ENCODE measurements at regions not wholly inside any gene's neighbourhood (a gene's known extent, or its start where the extent isn't known, plus 50 kb on each side); places are given as distances from the start of the nearest gene placed in this dataset.

DNA sequence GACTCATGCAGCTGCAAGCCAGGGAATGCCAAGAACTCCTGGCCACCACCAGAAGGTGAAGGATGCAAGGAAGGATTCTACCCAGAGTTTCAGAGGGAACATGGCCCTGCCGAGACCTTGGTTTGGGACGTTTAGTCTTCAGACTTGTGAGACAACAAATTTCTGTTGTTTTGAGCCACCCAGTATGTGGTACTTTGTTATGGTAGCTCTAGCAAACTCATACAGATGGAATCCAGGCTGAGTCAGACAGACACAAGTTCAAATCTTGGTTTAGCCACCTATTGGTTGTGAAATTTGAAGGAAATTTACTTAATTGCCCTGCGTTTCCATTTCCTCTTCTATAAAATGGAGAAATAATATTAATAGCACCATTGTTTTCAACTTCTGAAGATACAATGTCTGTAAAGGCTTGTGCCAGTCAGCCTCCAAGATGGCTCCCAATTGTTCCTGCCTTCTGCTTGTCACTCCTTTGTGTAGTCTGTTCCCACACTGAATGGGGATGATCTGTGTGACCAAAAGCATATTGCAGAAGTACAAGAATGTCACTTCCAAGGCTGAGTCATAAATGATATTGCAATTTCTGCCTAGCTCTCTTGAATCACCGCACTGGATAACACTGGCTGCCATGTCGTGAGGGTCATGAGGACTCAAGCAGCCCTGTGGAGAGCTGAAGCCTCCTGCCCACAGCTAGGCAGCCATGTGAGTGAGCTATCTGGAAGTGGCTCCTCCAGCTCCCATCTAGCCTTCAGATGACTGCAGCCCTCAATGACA lies 223.5 kb upstream of the PROK2 start:
- Histone ChIP-seq H3K4me1 (no peaks in the 10 kb centered on the region), H3K36me3 (no peaks in the 10 kb centered on the region), H3K4me3 (no peak overlapping the region), H3K9me3 (no peaks in the 10 kb centered on the region), H3K27ac (no peak overlapping the region), H3K27me3 (no peaks in the 10 kb centered on the region)
- DNase-seq (no peak), ATAC-seq (no peak)
- in situ Hi-C loops (cut with MboI; ENCODE audit: low sequenced_read_pairs in 4 of 4) (no loop called here), intact Hi-C loops (cut with DNase I; ENCODE audit: low total_unique reads) (no loop called here)
- TF ChIP-seq POLR2A (IDR thresholded peaks at IDR 0.05) (no peak), CTCF (IDR thresholded peaks at IDR 0.05 in 4 of 5, conservative IDR thresholded peaks at IDR 0.05 in 1 of 5) (no peak)

GRCh38 chr3:72006631-72007556 lies 221.9 kb upstream of the PROK2 start:
- H3K4me1 ChIP-seq, result no peaks in the 10 kb centered on the region
- no peak overlapping the region for H3K27ac ChIP-seq
- DNase-seq, result no peak
- no peaks in the 10 kb centered on the region for H3K27me3 ChIP-seq
- no peak for TF ChIP-seq POLR2A (IDR thresholded peaks at IDR 0.05)
- no peaks in the 10 kb centered on the region for H3K36me3 ChIP-seq
- intact Hi-C loops (cut with DNase I; ENCODE audit: low total_unique reads) (no loop called here), in situ Hi-C loops (cut with MboI; ENCODE audit: low sequenced_read_pairs in 4 of 4) (no loop called here)
- no peak overlapping the region for H3K4me3 ChIP-seq
- H3K9me3 ChIP-seq, result no peaks in the 10 kb centered on the region
- no peak for ATAC-seq

DNA sequence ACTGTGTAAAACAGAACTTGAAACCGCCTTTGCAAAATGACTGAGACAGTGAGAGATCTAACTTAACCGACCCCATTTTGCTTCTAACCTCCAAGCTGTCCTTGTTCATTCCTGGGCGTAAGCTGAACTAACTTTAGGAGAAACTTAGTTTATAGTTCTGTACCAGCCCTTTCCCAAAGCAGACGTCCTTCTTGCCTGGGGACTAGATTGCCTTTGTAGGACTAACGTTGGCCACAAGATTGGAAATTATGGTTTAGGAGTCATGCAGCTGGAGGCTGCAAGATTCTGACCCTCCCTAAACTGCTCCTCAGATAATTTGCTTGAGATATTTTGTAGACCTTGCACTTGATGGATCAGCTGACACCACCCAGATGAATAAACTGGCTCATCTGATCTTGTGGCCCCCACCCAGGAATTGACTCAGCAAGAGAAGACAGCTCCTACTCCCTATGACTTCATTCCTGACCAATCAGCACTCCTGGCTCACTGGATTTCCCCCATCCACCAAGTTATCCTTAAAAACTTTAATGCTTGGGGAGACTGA lies 219.9 kb upstream of the PROK2 start:
- DNase-seq, result no peak
- Histone ChIP-seq H3K27me3 (no peaks in the 10 kb centered on the region), H3K4me1 (no peaks in the 10 kb centered on the region), H3K36me3 (no peaks in the 10 kb centered on the region), H3K27ac (no peak overlapping the region), H3K4me3 (no peak overlapping the region), H3K9me3 (no peaks in the 10 kb centered on the region)
- ATAC-seq, result no peak
- TF ChIP-seq POLR2A (IDR thresholded peaks at IDR 0.05), result no peak
- TF ChIP-seq CTCF (IDR thresholded peaks at IDR 0.05 in 4 of 5, conservative IDR thresholded peaks at IDR 0.05 in 1 of 5), result no peak
- in situ Hi-C loops (cut with MboI; ENCODE audit: low sequenced_read_pairs in 4 of 4) (no loop called here), intact Hi-C loops (cut with DNase I; ENCODE audit: low total_unique reads) (no loop called here)

DNA sequence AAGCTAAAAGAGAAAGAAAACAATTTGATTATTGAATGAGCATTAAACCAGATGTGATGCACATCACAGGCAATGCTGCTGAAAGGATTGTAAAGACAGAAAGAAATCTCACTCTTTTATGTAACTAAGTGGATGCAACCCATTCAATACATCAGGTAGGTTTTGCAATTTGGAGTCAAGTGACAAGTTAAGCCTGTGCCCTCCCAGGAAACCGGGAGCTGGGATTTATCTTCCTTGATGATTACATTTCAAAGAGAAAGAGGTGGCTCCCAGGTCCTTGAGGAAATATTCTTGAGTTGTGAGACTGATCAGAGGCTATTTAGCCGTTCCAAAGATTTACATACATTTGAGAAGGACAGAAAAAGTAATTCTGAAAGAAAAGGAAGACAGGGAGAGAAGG lies 219.0 kb upstream of the PROK2 start:
- in situ Hi-C loops (cut with MboI; ENCODE audit: low sequenced_read_pairs in 4 of 4), result no loop called here
- no peak for TF ChIP-seq CTCF (IDR thresholded peaks at IDR 0.05 in 4 of 5, conservative IDR thresholded peaks at IDR 0.05 in 1 of 5)
- Histone ChIP-seq H3K36me3 (no peaks in the 10 kb centered on the region), H3K27me3 (no peaks in the 10 kb centered on the region), H3K27ac (no peak overlapping the region), H3K4me1 (no peaks in the 10 kb centered on the region), H3K9me3 (no peaks in the 10 kb centered on the region), H3K4me3 (no peak overlapping the region)
- DNase-seq (no peak), ATAC-seq (no peak)
- intact Hi-C loops (cut with DNase I; ENCODE audit: low total_unique reads), result no loop called here

- H3K9me3 ChIP-seq, result no peaks in the 10 kb centered on the region
- DNase-seq (no peak), ATAC-seq (no peak)
- no peak overlapping the region for H3K27ac ChIP-seq
- H3K27me3 ChIP-seq, result no peaks in the 10 kb centered on the region
- TF ChIP-seq CTCF (IDR thresholded peaks at IDR 0.05 in 4 of 5, conservative IDR thresholded peaks at IDR 0.05 in 1 of 5) (no peak), POLR2A (IDR thresholded peaks at IDR 0.05) (no peak)
- in situ Hi-C loops (cut with MboI; ENCODE audit: low sequenced_read_pairs in 4 of 4), result no loop called here
- no peaks in the 10 kb centered on the region for H3K36me3 ChIP-seq
- intact Hi-C loops (cut with DNase I; ENCODE audit: low total_unique reads), result no loop called here
- no peaks in the 10 kb centered on the region for H3K4me1 ChIP-seq
- H3K4me3 ChIP-seq, result no peak overlapping the region
These were observed 216.8 kb upstream of the PROK2 start for GRCh38 chr3:72001758-72002157.

All from gastrocnemius medialis (tissue), 4 donors.